Neural crest cell (in vitro differentiated cells): ENCODE measurements at regions not wholly inside any gene's neighbourhood (a gene's known extent, or its start where the extent isn't known, plus 50 kb on each side); places are given as distances from the start of the nearest gene placed in this dataset.

ENCODE experiments used
- DNase-seq: peaks from one replicate; pipeline ENCODE4 v3.0.0; 2021; ENCODE audit warnings: low read depth, mixed read lengths, low spot score
- H3K27ac Mint-ChIP-seq: one replicate; pipeline ENCODE4 v1.8.0; 2021; ENCODE audit warnings: mild to moderate bottlenecking, mixed read lengths; ENCODE audit not compliant: unreplicated experiment
- H3K27me3 Mint-ChIP-seq: 2 replicates; pipeline ENCODE4 v1.8.0; 2021; ENCODE audit warnings: low read depth, mild to moderate bottlenecking, mixed read lengths
- H3K36me3 Mint-ChIP-seq: 2 replicates; pipeline ENCODE4 v1.8.0; 2021; ENCODE audit warnings: low read depth, mild to moderate bottlenecking, mixed read lengths
- H3K4me1 Mint-ChIP-seq: 2 replicates; pipeline ENCODE4 v1.8.0; 2021; ENCODE audit warnings: mixed read lengths
- H3K4me3 Mint-ChIP-seq: one replicate; pipeline ENCODE4 v1.8.0; 2021; ENCODE audit warnings: mild to moderate bottlenecking, mixed read lengths
- H3K9me3 Mint-ChIP-seq: 2 replicates; pipeline ENCODE4 v1.8.0; 2021; ENCODE audit warnings: mixed read lengths
- CTCF ChIP-seq: fragments of 200-600 bp; sonication (generic); conservative IDR thresholded peaks from 2 replicates; pipeline ENCODE4 v1.5.0; 2021; ENCODE audit warnings: antibody characterized with exemption, mild to moderate bottlenecking

GRCh38 chrX:15165832-15166231, 104.1 kb downstream of the ASB9 start:
- Mint-ChIP-seq H3K27ac (no peak overlapping the region), H3K4me1 (peaks cover 7% of the 10 kb centered on the region), H3K27me3 (no peaks in the 10 kb centered on the region), H3K9me3 (peaks cover 16% of the 10 kb centered on the region), H3K4me3 (no peak overlapping the region), H3K36me3 (peaks cover 2% of the 10 kb centered on the region)
- no peak for TF ChIP-seq CTCF
- no peak for DNase-seq

- no peak for TF ChIP-seq CTCF
- H3K27me3 Mint-ChIP-seq = no peaks in the 10 kb centered on the region
- H3K36me3 Mint-ChIP-seq = peaks cover 2% of the 10 kb centered on the region
- H3K4me1 Mint-ChIP-seq = peaks cover 5% of the 10 kb centered on the region
- no peak overlapping the region for H3K4me3 Mint-ChIP-seq
- no peak overlapping the region for H3K27ac Mint-ChIP-seq
- DNase-seq = no peak
- peaks cover 8% of the 10 kb centered on the region for H3K9me3 Mint-ChIP-seq
Measured at GRCh38 chrX:15163131-15163530, 106.8 kb downstream of the ASB9 start.

- Mint-ChIP-seq H3K27me3 (no peaks in the 10 kb centered on the region), H3K4me3 (no peak overlapping the region), H3K27ac (no peak overlapping the region), H3K4me1 (peaks cover 5% of the 10 kb centered on the region), H3K9me3 (peaks cover 3% of the 10 kb centered on the region), H3K36me3 (no peaks in the 10 kb centered on the region)
- DNase-seq = no peak
- TF ChIP-seq CTCF = no peak
Measured at GRCh38 chrX:15160558-15161095, 109.3 kb downstream of the ASB9 start.

GRCh38 chrX:15158736-15159406, 111.0 kb downstream of the ASB9 start:
- H3K27ac Mint-ChIP-seq = no peak overlapping the region
- peaks cover 5% of the 10 kb centered on the region for H3K4me1 Mint-ChIP-seq
- no peaks in the 10 kb centered on the region for H3K36me3 Mint-ChIP-seq
- TF ChIP-seq CTCF = no peak
- peaks cover 9% of the 10 kb centered on the region for H3K9me3 Mint-ChIP-seq
- no peak overlapping the region for H3K4me3 Mint-ChIP-seq
- no peak for DNase-seq
- no peaks in the 10 kb centered on the region for H3K27me3 Mint-ChIP-seq

- DNase-seq = no peak
- H3K36me3 Mint-ChIP-seq = no peaks in the 10 kb centered on the region
- H3K27me3 Mint-ChIP-seq = no peaks in the 10 kb centered on the region
- H3K9me3 Mint-ChIP-seq = peaks cover 9% of the 10 kb centered on the region
- H3K4me1 Mint-ChIP-seq = peaks cover 1% of the 10 kb centered on the region
- no peak overlapping the region for H3K4me3 Mint-ChIP-seq
- no peak for TF ChIP-seq CTCF
- H3K27ac Mint-ChIP-seq = no peak overlapping the region
Measured at GRCh38 chrX:15158350-15158735, 111.5 kb downstream of the ASB9 start.
